Stimulated activated naive CD8-positive, alpha-beta T cell treated with anti-CD3 and anti-CD28 coated beads, Interleukin-15, amount 100 ng/mL, for 72 hours (primary cell): ENCODE measurements at regions not wholly inside any gene's neighbourhood (a gene's known extent, or its start where the extent isn't known, plus 50 kb on each side); places are given as distances from the start of the nearest gene placed in this dataset.

Source experiments
- ATAC-seq: fragments of 150-1000 bp; cut with Tn5 transposase; 2 replicates; pipeline ENCODE4 v1.10.0; 2021; ENCODE audit warnings: mild to moderate bottlenecking, moderate library complexity
- DNase-seq, 2 donors: peaks; one replicate each; pipeline ENCODE4 v3.0.0; 2021 to 2022
- H3K27ac Mint-ChIP-seq, 2 donors: one replicate each; pipeline ENCODE4 v1.8.0; 2022; ENCODE audit warnings: mild to moderate bottlenecking in 2 of 2, mixed read lengths in 2 of 2, moderate library complexity in 2 of 2
- H3K27me3 Mint-ChIP-seq: one replicate; pipeline ENCODE4 v1.8.0; 2022; ENCODE audit warnings: mixed read lengths
- H3K4me1 Mint-ChIP-seq: one replicate; pipeline ENCODE4 v1.8.0; 2022; ENCODE audit warnings: mild to moderate bottlenecking, mixed read lengths
- H3K4me3 Mint-ChIP-seq, 2 donors: one replicate each; pipeline ENCODE4 v1.8.0; 2022; ENCODE audit warnings: mild to moderate bottlenecking in 2 of 2, mixed read lengths in 2 of 2, moderate library complexity in 1 of 2
- H3K9me3 Mint-ChIP-seq, 2 donors: one replicate each; pipeline ENCODE4 v1.8.0; 2022; ENCODE audit warnings: mixed read lengths in 2 of 2

DNA sequence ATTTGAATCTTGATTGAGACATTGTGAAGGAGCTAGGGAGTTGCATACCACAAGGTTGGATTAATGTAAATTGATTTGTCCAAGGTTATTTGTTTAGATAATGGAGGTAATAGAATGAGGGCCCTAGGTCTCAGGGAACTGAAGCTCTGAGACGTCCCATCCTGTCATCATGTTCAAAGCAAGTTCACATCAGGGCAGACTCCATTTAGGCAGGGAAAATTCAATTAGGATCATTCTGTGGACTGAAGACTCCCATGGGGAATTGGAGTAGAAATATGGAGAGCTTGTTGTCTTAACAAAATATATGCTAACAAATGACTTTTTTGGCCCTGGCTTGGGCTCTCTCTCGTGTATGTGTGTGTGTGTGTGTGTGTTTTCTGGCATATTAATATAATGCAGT is 722.0 kb upstream of the ADAMTS16 start:
- Mint-ChIP-seq H3K9me3 (peaks cover 13 to 30% of the 10 kb centered on the region in 2 donors), H3K4me1 (no peaks in the 10 kb centered on the region), H3K27ac (no peak overlapping the region), H3K4me3 (no peak overlapping the region), H3K27me3 (no peaks in the 10 kb centered on the region)
- DNase-seq (no peak), ATAC-seq (no peak)

DNA sequence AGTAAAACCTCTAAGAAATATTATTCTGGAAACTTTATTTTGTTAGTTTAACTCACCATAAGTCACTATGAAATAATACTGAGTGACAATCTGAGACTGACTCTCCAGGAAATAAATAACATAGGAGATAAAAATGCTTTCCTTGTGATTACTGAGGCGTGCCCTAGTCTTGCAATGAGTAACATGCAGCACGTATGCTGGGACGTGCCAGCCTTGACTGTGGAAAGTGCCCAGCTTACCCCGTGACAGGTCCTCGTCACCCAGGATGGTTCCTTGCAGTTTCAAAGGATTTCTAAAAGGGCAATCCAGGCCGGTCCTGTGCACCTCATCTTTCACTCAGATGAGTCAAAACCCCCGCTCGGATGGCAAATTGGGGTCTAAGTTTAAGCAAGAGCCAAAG is 720.8 kb upstream of the ADAMTS16 start:
- no peak overlapping the region for H3K4me3 Mint-ChIP-seq
- H3K4me1 Mint-ChIP-seq = no peaks in the 10 kb centered on the region
- DNase-seq = no peak
- peaks cover 10 to 23% of the 10 kb centered on the region in 2 donors for H3K9me3 Mint-ChIP-seq
- ATAC-seq = no peak
- H3K27me3 Mint-ChIP-seq = no peaks in the 10 kb centered on the region
- no peak overlapping the region for H3K27ac Mint-ChIP-seq

DNA sequence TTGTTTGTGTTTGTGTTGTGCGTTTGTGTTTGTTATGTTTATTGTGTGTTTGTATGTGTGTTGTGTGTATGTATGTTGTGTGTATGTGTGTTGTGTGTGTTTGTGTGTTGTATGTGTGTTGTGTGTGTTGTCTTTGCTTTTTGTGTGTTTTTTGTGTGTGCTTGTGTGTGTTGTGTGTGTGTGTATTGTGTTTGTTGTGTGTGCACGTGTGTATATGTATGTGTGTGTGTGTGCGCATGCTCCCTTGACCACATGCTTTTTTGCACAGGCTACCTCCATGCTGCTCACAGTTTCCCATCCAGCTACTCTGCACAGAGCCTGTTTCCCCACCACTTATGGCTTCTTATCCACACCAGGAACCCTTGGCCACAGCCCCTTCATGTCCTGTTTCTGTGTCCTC is 720.0 kb upstream of the ADAMTS16 start:
- Mint-ChIP-seq H3K27ac (no peak overlapping the region), H3K4me3 (no peak overlapping the region), H3K9me3 (peaks cover 6 to 18% of the 10 kb centered on the region in 2 donors), H3K27me3 (no peaks in the 10 kb centered on the region), H3K4me1 (no peaks in the 10 kb centered on the region)
- DNase-seq (no peak), ATAC-seq (no peak)

DNA sequence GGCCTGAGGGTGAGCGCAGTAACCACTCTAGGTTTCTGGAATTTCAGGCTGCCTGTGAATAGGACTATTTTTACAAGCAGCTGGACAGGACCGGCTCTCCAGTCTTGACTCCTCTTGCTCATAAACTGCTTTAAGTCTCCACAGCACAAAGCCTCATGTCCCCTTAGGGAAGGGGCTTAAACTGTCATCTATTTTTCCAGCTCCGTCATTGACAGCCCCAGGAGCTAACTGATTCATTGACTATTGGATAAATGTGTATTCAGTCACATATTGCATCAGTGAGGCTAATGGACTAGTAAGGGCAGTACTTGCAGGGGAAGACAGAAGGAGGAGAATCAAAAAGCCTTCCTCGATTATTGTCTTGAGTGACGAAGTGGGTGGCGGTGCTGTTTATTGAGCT is 719.4 kb upstream of the ADAMTS16 start:
- DNase-seq (no peak), ATAC-seq (no peak)
- Mint-ChIP-seq H3K27ac (no peak overlapping the region), H3K9me3 (peaks cover 5 to 16% of the 10 kb centered on the region in 2 donors), H3K4me1 (no peaks in the 10 kb centered on the region), H3K27me3 (no peaks in the 10 kb centered on the region), H3K4me3 (no peak overlapping the region)

DNA sequence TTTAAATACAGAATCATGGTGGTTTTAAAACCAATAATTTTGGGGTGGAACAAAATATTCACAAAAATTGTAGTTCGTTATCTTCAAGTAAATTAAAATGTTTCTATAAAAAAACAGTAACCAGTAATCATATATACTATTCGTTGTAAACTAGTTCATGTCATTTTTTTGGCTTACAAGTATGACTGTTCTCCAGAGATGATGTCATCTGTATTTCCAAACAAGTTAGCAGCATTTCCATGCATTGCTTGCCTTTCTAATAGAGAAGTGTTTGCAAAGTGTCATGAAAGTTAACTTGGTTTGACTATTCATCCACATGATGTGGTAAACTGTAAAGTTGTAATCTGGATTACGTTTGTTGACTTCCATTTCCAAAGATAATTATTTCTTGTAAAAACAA is 717.9 kb upstream of the ADAMTS16 start:
- Mint-ChIP-seq H3K9me3 (peaks cover 5 to 20% of the 10 kb centered on the region in 2 donors), H3K4me3 (no peak overlapping the region), H3K4me1 (no peaks in the 10 kb centered on the region), H3K27me3 (no peaks in the 10 kb centered on the region), H3K27ac (no peak overlapping the region)
- no peak for DNase-seq
- ATAC-seq = no peak

DNA sequence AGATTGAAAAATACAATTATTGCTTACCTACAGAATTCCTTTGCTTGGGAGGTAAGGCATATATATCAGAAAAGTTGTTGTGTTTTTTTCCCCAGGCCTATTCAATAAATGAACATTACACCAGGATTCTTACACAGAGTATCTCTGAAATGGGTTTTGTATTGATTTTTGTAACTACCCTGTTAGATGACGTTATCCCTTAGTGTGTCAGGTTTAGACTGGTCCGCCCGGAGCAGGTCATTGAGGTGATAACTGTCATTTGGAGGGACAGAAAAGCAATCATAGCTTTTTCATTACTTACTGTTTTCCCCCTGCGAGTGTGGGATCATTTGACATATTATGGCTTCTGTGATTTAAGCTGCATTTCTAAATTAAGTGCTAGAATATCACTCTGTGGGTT is 715.2 kb upstream of the ADAMTS16 start:
- no peak overlapping the region for H3K4me3 Mint-ChIP-seq
- no peak for ATAC-seq
- no peak overlapping the region for H3K27ac Mint-ChIP-seq
- no peaks in the 10 kb centered on the region for H3K27me3 Mint-ChIP-seq
- H3K4me1 Mint-ChIP-seq = no peaks in the 10 kb centered on the region
- no peak for DNase-seq
- peaks cover 8 to 24% of the 10 kb centered on the region in 2 donors for H3K9me3 Mint-ChIP-seq

GRCh38 chr5:4440536-4440935 is 699.6 kb upstream of the ADAMTS16 start:
- DNase-seq (no peak), ATAC-seq (no peak)
- H3K27me3 Mint-ChIP-seq = no peaks in the 10 kb centered on the region
- H3K4me3 Mint-ChIP-seq = no peak overlapping the region
- no peak overlapping the region for H3K27ac Mint-ChIP-seq
- H3K4me1 Mint-ChIP-seq = no peaks in the 10 kb centered on the region
- peaks cover 13 to 48% of the 10 kb centered on the region in 2 donors for H3K9me3 Mint-ChIP-seq

- Mint-ChIP-seq H3K27ac (no peak overlapping the region), H3K27me3 (no peaks in the 10 kb centered on the region), H3K4me3 (no peak overlapping the region), H3K4me1 (no peaks in the 10 kb centered on the region), H3K9me3 (peaks cover 23 to 50% of the 10 kb centered on the region in 2 donors)
- no peak for ATAC-seq
- DNase-seq = no peak
These were observed 697.9 kb upstream of the ADAMTS16 start for GRCh38 chr5:4442221-4442620.

GRCh38 chr5:4447657-4448056 is 692.5 kb upstream of the ADAMTS16 start:
- DNase-seq = no peak
- H3K27me3 Mint-ChIP-seq = no peaks in the 10 kb centered on the region
- no peak overlapping the region for H3K27ac Mint-ChIP-seq

GRCh38 chr5:4453655-4454054 is 686.5 kb upstream of the ADAMTS16 start:
- no peaks in the 10 kb centered on the region for H3K4me1 Mint-ChIP-seq
- H3K9me3 Mint-ChIP-seq = peaks cover 4 to 7% of the 10 kb centered on the region in 2 donors
- H3K27me3 Mint-ChIP-seq = no peaks in the 10 kb centered on the region
- ATAC-seq (no peak), DNase-seq (no peak)
- H3K4me3 Mint-ChIP-seq = no peak overlapping the region
- H3K27ac Mint-ChIP-seq = no peak overlapping the region

More at GRCh38 chr5:4447657-4448056, 692.5 kb upstream of the ADAMTS16 start:
- ATAC-seq = no peak
- Mint-ChIP-seq H3K4me3 (no peak overlapping the region), H3K4me1 (no peaks in the 10 kb centered on the region), H3K9me3 (peaks cover 15 to 27% of the 10 kb centered on the region in 2 donors)

GRCh38 chr5:4479426-4479825 is 660.7 kb upstream of the ADAMTS16 start:
- no peak overlapping the region for H3K4me3 Mint-ChIP-seq
- no peaks in the 10 kb centered on the region for H3K4me1 Mint-ChIP-seq
- peaks cover 5 to 9% of the 10 kb centered on the region in 2 donors for H3K9me3 Mint-ChIP-seq
- DNase-seq (no peak), ATAC-seq (no peak)
- H3K27ac Mint-ChIP-seq = no peak overlapping the region
- H3K27me3 Mint-ChIP-seq = no peaks in the 10 kb centered on the region

GRCh38 chr5:4480528-4481349 is 659.4 kb upstream of the ADAMTS16 start:
- H3K9me3 Mint-ChIP-seq = peaks cover 5 to 9% of the 10 kb centered on the region in 2 donors
- H3K4me1 Mint-ChIP-seq = no peaks in the 10 kb centered on the region
- no peaks in the 10 kb centered on the region for H3K27me3 Mint-ChIP-seq
- no peak overlapping the region for H3K27ac Mint-ChIP-seq
- H3K4me3 Mint-ChIP-seq = no peak overlapping the region
- no peak for DNase-seq
- no peak for ATAC-seq

DNA sequence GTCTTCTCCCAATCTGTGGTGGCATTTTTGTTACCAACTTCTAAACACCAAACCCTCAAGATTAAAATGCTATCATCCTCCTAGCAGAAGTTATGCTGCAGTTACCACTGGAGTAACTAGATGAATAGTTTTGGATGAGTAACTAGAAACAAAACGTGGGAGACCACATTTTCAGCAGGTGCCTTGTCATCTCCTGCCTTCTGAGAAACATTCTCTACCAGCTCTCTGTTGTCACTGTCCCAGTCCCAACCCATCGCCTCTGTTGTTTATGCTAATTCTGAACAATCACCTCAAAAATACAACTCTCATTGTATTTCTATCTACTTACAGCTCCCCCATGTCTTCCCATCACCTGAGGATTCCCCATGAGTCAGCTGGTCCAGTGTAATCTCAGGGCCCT is 652.5 kb upstream of the ADAMTS16 start:
- Mint-ChIP-seq H3K27me3 (no peaks in the 10 kb centered on the region), H3K4me3 (no peak overlapping the region), H3K27ac (peak overlapping the region in 1 of 2 donors; percentile 77), H3K4me1 (no peaks in the 10 kb centered on the region), H3K9me3 (peaks cover 10 to 15% of the 10 kb centered on the region in 2 donors)
- ATAC-seq = no peak
- no peak for DNase-seq

- Mint-ChIP-seq H3K4me3 (no peak overlapping the region), H3K27me3 (no peaks in the 10 kb centered on the region), H3K27ac (no peak overlapping the region), H3K9me3 (peaks cover 0 to 4% of the 10 kb centered on the region in 2 donors), H3K4me1 (no peaks in the 10 kb centered on the region)
- no peak for DNase-seq
- no peak for ATAC-seq
These were observed 628.0 kb upstream of the ADAMTS16 start for GRCh38 chr5:4511996-4512656.

- Mint-ChIP-seq H3K4me1 (no peaks in the 10 kb centered on the region), H3K27me3 (no peaks in the 10 kb centered on the region), H3K4me3 (no peak overlapping the region), H3K27ac (no peak overlapping the region), H3K9me3 (peaks cover 0 to 4% of the 10 kb centered on the region in 2 donors)
- DNase-seq (no peak), ATAC-seq (no peak)
These were observed 626.7 kb upstream of the ADAMTS16 start for GRCh38 chr5:4513381-4513780.

DNA sequence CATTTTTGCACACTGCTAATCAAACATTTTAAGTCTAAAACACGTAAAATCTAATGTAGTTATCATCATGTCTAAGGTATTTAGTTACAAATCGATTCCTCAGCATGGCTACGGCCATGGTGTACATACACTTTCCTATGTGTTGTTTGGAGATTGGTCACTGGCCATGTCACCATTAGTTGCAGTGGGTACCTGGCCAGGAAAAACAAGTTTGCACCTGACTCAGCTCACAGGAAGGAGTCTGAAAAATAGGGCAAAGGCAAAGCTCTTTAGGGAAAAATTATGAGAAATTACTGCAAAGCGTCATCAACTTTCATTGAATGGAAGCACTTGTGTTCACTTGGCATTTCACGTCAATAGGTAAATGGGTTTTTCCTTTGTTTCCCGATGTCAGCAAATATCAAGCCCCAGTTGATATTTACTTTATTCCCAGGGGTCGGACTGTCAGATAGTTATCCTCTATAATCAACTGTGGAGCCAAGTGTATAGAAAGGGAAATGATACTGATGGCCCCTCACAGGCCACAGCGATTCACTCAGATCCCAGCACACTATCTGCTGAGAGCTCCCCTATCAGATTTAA is 626.0 kb upstream of the ADAMTS16 start:
- Mint-ChIP-seq H3K27me3 (no peaks in the 10 kb centered on the region), H3K9me3 (peaks cover 4 to 7% of the 10 kb centered on the region in 2 donors), H3K4me3 (no peak overlapping the region), H3K4me1 (no peaks in the 10 kb centered on the region), H3K27ac (no peak overlapping the region)
- DNase-seq = no peak
- no peak for ATAC-seq
